ENCODE measurements at regions not wholly inside any gene's neighbourhood (a gene's known extent, or its start where the extent isn't known, plus 50 kb on each side); places are given as distances from the start of the nearest gene placed in this dataset.

- ChIA-PET CTCF (interaction anchor here (1.2 kb wide), 1 partner anchor 8 kb away, joined by 4 read pairs; no protein-coding TSS in a partner anchor), POLR2A (no interaction called here)
- H3K4me2 ChIP-seq (ENCODE audit: insufficient read depth, low read length) = no peak overlapping the region
- H4K20me1 ChIP-seq (replicated peaks; ENCODE audit: control insufficient read depth, extremely low read depth, insufficient read depth, low read length) = no peaks in the 10 kb centered on the region
- TF ChIP-seq EZH2 (IDR thresholded peaks at IDR 0.05; ENCODE audit: borderline replicate concordance, low read depth, low read length, severe bottlenecking) (no peak), CTCF (IDR thresholded peaks at IDR 0.05; ENCODE audit: extremely low read depth in 1 of 2, insufficient read depth in 1 of 2, low read depth in 1 of 2, low read length in 2 of 2) (no peak), JUN (IDR thresholded peaks at IDR 0.05; ENCODE audit: borderline replicate concordance, insufficient read depth, insufficient read length, low read depth) (no peak), MYC (IDR thresholded peaks at IDR 0.05; ENCODE audit: low read depth, low read length) (no peak), POLR2AphosphoS5 (IDR thresholded peaks at IDR 0.05; ENCODE audit: insufficient read depth, low read depth, low read length) (no peak), POLR2A (IDR thresholded peaks at IDR 0.05; ENCODE audit: low read depth, low read length) (no peak), FOS (IDR thresholded peaks at IDR 0.05; ENCODE audit: borderline replicate concordance, insufficient read depth, low read length) (no peak), GATA2 (IDR thresholded peaks at IDR 0.05; ENCODE audit: insufficient read depth, insufficient read length, low read depth, low read length) (no peak), MAX (IDR thresholded peaks at IDR 0.05; ENCODE audit: insufficient read depth, insufficient read length) (no peak)
- no peaks in the 10 kb centered on the region for H3K36me3 ChIP-seq (ENCODE audit: control insufficient read depth in 2 of 2, extremely low read depth in 1 of 2, insufficient read depth in 2 of 2, low read length in 2 of 2)
- BruUV-seq (replicated peaks) = no TSS peak
- H3K9me3 ChIP-seq (replicated peaks; ENCODE audit: control insufficient read depth, insufficient read depth, low read length) = no peaks in the 10 kb centered on the region
- no peak for FAIRE-seq
- H3K9ac ChIP-seq (replicated peaks; ENCODE audit: extremely low read depth, insufficient read depth, low read length) = no peak overlapping the region
- H3K27ac ChIP-seq (ENCODE audit: insufficient read depth, low read depth, low read length) = no peak overlapping the region
- H2AFZ ChIP-seq (ENCODE audit: low read depth, low read length) = no peak overlapping the region
- intact Hi-C loops (cut with micrococcal nuclease) (no loop called here), dilution Hi-C loops (cut with MboI; ENCODE audit: extremely low pct_ligation_motif_present, low sequenced_read_pairs) (no loop called here)
- H3K79me2 ChIP-seq (ENCODE audit: control insufficient read depth, insufficient read depth, low read length) = no peaks in the 10 kb centered on the region
- no peaks in the 10 kb centered on the region for H3K4me1 ChIP-seq (ENCODE audit: control insufficient read depth, extremely low read depth, insufficient read depth, low read length)
- no peak for DNase-seq (ENCODE audit: low read depth, low spot score)
- H3K9me1 ChIP-seq (replicated peaks; ENCODE audit: control insufficient read depth, extremely low read depth, insufficient read depth, low read length) = no peaks in the 10 kb centered on the region
- no peaks in the 10 kb centered on the region for H3K27me3 ChIP-seq (ENCODE audit: control insufficient read depth in 2 of 2, insufficient read depth in 2 of 2, low read length in 2 of 2)
- no peak overlapping the region for H3K4me3 ChIP-seq (replicated peaks in 1 of 3; ENCODE audit: insufficient read depth in 1 of 3, low read depth in 1 of 3, low read length in 3 of 3)
Observed at GRCh38 chr12:5206401-5207175, 162.9 kb downstream of the KCNA5 start.

Measured in endothelial cell of umbilical vein (primary cell).